ENCODE measurements at regions not wholly inside any gene's neighbourhood (a gene's known extent, or its start where the extent isn't known, plus 50 kb on each side); places are given as distances from the start of the nearest gene placed in this dataset.
"Not testable (repeated sequence)": the region's sequence is repeated elsewhere in the genome, so short reads cannot be mapped to it uniquely, and the experiment has no call there.

- DNase-seq (ENCODE audit: low spot score), result no peak
These were observed 315.9 kb downstream of the BCHE start for GRCh38 chr3:165521131-165521871.

GRCh38 chr3:165519687-165520086 is 317.5 kb downstream of the BCHE start:
- DNase-seq (ENCODE audit: low spot score), result no peak

GRCh38 chr3:165518346-165518745 is 318.9 kb downstream of the BCHE start:
- no peak for DNase-seq (ENCODE audit: low spot score)

GRCh38 chr3:165513715-165514701 is 317.8 kb upstream of the SLITRK3 start:
- DNase-seq (ENCODE audit: low spot score), result no peak

- no peak for DNase-seq (ENCODE audit: low spot score)
These were observed 311.4 kb upstream of the SLITRK3 start for GRCh38 chr3:165507576-165507975.

GRCh38 chr3:165507060-165507459 is 310.9 kb upstream of the SLITRK3 start:
- DNase-seq (ENCODE audit: low spot score), result no peak

- no peak for DNase-seq (ENCODE audit: low spot score)
These were observed 309.5 kb upstream of the SLITRK3 start for GRCh38 chr3:165505657-165506056.

- no peak for DNase-seq (ENCODE audit: low spot score)
These were observed 308.4 kb upstream of the SLITRK3 start for GRCh38 chr3:165504554-165504953.

GRCh38 chr3:165503825-165504224 is 307.6 kb upstream of the SLITRK3 start:
- DNase-seq (ENCODE audit: low spot score), result no peak

- DNase-seq (ENCODE audit: low spot score), result no peak
These were observed 307.2 kb upstream of the SLITRK3 start for GRCh38 chr3:165503346-165503745.

- no peak for DNase-seq (ENCODE audit: low spot score)
These were observed 306.5 kb upstream of the SLITRK3 start for GRCh38 chr3:165502707-165503106.

GRCh38 chr3:165498742-165499141 is 302.6 kb upstream of the SLITRK3 start:
- DNase-seq (ENCODE audit: low spot score), result not testable (repeated sequence)

GRCh38 chr3:165491487-165491886 is 295.3 kb upstream of the SLITRK3 start:
- DNase-seq (ENCODE audit: low spot score), result no peak

- DNase-seq (ENCODE audit: low spot score), result no peak
These were observed 280.3 kb upstream of the SLITRK3 start for GRCh38 chr3:165476399-165477060.

GRCh38 chr3:165466856-165467255 is 270.7 kb upstream of the SLITRK3 start:
- DNase-seq (ENCODE audit: low spot score), result no peak

- no peak for DNase-seq (ENCODE audit: low spot score)
These were observed 268.6 kb upstream of the SLITRK3 start for GRCh38 chr3:165464736-165465135.

GRCh38 chr3:165463531-165463930 is 267.3 kb upstream of the SLITRK3 start:
- DNase-seq (ENCODE audit: low spot score), result no peak

- DNase-seq (ENCODE audit: low spot score), result no peak
These were observed 266.6 kb upstream of the SLITRK3 start for GRCh38 chr3:165462636-165463334.

- DNase-seq (ENCODE audit: low spot score), result no peak
These were observed 264.0 kb upstream of the SLITRK3 start for GRCh38 chr3:165459924-165460835.

- DNase-seq (ENCODE audit: low spot score), result no peak
These were observed 262.9 kb upstream of the SLITRK3 start for GRCh38 chr3:165459111-165459510.

GRCh38 chr3:165457096-165457495 is 260.9 kb upstream of the SLITRK3 start:
- no peak for DNase-seq (ENCODE audit: low spot score)
